AG04450 (cell line): ENCODE measurements at regions not wholly inside any gene's neighbourhood (a gene's known extent, or its start where the extent isn't known, plus 50 kb on each side); places are given as distances from the start of the nearest gene placed in this dataset.
"Not testable (repeated sequence)": the region's sequence is repeated elsewhere in the genome, so short reads cannot be mapped to it uniquely, and the experiment has no call there.

ENCODE experiments used
- CTCF ChIA-PET: fragments of 300-600, 350-600 bp; formaldehyde crosslinking; extraction: SDS; loops from one replicate; lab custom pipeline; 2022; ENCODE audit warnings: antibody characterized with exemption, inconsistent platforms; lab: Charles Lee
- POLR2A ChIA-PET: fragments of 350-600 bp; formaldehyde crosslinking; extraction: SDS; loops from one replicate; lab custom pipeline; 2021; ENCODE audit warnings: antibody characterized with exemption, inconsistent platforms; lab: Yijun Ruan, JAX
- DNase-seq: peaks from one replicate; pipeline ENCODE4 v3.0.0-alpha.2; 2011; ENCODE audit warnings: low read depth, low spot score
- H3K27ac ChIP-seq: one replicate; pipeline ENCODE4 v1.5.1; 2012; ENCODE audit warnings: low read depth, low read length, control low read depth
- H3K27me3 ChIP-seq: one replicate; pipeline ENCODE4 v1.6.0; 2012; ENCODE audit warnings: low read length; ENCODE audit not compliant: control insufficient read depth, insufficient read depth
- H3K4me3 ChIP-seq: 2 replicates; pipeline ENCODE4 v1.5.1; 2011; ENCODE audit warnings: mild to moderate bottlenecking, low read depth, low read length, control low read depth
- H3K9me3 ChIP-seq: 2 replicates; pipeline ENCODE4 v1.5.1; 2012; ENCODE audit warnings: low read length; ENCODE audit not compliant: control insufficient read depth, insufficient read depth
- TF ChIP-seq, protein P1 (sequence below): IDR thresholded peaks from 2 replicates; pipeline ENCODE4 v1.5.1; 2011; ENCODE audit warnings: low read depth, low read length, control low read depth, inconsistent platforms

DNA sequence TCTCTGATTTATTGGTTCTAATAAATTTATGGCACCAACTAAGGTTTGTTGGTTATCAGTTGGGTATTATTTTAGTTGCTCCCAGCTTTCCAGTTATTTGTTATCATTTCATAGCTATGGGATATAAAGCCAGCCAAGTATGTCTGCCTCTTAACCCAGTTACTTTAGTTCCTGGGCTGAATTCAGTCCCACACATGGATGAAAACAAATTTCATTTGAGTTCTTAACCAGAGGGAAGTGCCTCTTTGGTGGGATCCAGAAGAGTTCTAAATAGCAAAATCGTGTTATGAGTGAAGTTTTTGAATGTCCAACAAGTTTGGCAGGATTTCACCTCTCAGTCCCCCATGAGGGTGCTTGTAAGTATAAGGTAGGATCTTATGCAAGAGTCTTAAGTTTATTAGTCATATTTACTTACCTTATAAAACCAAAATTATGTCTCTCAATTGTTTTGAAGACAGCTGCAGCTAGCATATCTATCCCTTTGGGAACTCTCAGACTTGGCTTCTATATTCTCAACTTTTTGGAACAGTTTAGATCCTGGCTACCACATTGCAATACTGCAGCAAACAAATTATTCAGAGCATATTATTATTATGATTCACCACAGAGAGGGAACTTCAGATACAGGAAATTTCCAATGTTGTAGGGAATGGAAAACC is 683.6 kb downstream of the BCKDHB start:
- H3K27ac ChIP-seq: no peak overlapping the region
- POLR2A ChIA-PET: no interaction called here
- no peaks in the 10 kb centered on the region for H3K27me3 ChIP-seq
- TF ChIP-seq, protein P1, sequence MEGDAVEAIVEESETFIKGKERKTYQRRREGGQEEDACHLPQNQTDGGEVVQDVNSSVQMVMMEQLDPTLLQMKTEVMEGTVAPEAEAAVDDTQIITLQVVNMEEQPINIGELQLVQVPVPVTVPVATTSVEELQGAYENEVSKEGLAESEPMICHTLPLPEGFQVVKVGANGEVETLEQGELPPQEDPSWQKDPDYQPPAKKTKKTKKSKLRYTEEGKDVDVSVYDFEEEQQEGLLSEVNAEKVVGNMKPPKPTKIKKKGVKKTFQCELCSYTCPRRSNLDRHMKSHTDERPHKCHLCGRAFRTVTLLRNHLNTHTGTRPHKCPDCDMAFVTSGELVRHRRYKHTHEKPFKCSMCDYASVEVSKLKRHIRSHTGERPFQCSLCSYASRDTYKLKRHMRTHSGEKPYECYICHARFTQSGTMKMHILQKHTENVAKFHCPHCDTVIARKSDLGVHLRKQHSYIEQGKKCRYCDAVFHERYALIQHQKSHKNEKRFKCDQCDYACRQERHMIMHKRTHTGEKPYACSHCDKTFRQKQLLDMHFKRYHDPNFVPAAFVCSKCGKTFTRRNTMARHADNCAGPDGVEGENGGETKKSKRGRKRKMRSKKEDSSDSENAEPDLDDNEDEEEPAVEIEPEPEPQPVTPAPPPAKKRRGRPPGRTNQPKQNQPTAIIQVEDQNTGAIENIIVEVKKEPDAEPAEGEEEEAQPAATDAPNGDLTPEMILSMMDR: no peak
- CTCF ChIA-PET: interaction anchor here (1.2 kb wide), 1 partner anchor 23 kb away, joined by 3 read pairs; no protein-coding TSS in a partner anchor
- DNase-seq: no peak
- no peak overlapping the region for H3K4me3 ChIP-seq
- H3K9me3 ChIP-seq: no peaks in the 10 kb centered on the region

DNA sequence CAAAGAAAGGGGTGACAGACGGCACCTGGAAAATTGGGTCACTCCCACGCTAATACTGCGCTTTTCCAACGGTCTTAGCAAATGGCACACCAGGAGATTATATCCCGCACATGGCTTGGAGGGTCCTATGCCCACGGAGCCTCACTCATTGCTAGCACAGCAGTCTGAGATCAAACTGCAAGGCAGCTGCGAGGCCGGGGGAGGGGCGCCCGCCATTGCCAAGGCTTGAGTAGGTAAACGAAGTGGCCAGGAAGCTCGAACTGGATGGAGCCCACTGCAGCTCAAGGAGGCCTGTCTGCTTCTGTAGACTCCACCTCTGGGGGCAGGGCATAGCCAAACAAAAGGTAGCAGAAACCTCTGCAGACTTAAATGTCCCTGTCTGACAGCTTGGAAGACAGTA is 676.8 kb downstream of the BCKDHB start:
- H3K27ac ChIP-seq, H3K27me3 ChIP-seq, H3K9me3 ChIP-seq, POLR2A ChIA-PET, CTCF ChIA-PET, H3K4me3 ChIP-seq, DNase-seq: not testable (repeated sequence)

DNA sequence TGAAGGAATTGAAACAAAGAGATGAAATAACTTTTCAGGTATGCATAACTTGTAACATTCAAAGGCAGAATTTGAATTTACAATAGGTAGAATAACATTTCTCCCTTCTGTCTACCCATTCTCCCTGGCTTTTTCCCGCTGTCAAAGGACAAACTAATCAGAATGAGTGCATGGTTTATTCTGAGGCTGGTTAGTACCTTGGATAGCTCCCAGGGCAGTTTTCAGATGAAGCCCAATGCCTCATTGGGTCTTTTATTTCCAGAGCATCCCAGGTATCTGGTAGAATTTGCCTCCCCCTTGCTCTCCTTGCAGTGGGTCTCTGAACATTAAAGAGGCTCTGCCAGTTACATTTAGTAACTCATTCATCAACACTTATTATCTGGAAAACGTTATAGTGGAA is 665.5 kb downstream of the BCKDHB start:
- no peak for DNase-seq
- Histone ChIP-seq H3K27me3 (no peaks in the 10 kb centered on the region), H3K4me3 (no peak overlapping the region), H3K27ac (no peak overlapping the region), H3K9me3 (no peaks in the 10 kb centered on the region)
- CTCF ChIA-PET: no interaction called here
- POLR2A ChIA-PET: no interaction called here
- TF ChIP-seq, protein P1: no peak

DNA sequence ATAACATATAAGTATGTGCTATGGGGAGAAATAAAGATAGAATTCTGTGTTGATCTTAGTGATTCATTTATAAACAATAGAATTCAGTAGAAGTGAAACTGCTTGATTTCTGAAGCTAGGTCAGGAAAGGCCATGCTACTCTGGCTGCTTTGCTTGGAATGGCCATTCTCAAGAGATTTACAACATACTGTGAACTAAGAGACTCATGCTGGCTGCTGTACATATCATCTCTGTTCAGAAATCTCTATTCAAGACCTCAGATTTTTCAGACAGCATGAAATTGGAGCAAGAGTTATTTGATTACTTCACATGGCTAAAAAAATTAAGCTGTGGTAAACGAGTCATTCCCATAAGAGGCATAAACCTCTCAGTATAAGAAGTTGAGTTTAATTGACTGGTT is 662.6 kb downstream of the BCKDHB start:
- peak; percentile 58 for DNase-seq
- Histone ChIP-seq H3K27me3 (no peaks in the 10 kb centered on the region), H3K9me3 (no peaks in the 10 kb centered on the region), H3K27ac (no peak overlapping the region), H3K4me3 (no peak overlapping the region)
- TF ChIP-seq, protein P1: no peak
- POLR2A ChIA-PET: no interaction called here
- CTCF ChIA-PET: no interaction called here

DNA sequence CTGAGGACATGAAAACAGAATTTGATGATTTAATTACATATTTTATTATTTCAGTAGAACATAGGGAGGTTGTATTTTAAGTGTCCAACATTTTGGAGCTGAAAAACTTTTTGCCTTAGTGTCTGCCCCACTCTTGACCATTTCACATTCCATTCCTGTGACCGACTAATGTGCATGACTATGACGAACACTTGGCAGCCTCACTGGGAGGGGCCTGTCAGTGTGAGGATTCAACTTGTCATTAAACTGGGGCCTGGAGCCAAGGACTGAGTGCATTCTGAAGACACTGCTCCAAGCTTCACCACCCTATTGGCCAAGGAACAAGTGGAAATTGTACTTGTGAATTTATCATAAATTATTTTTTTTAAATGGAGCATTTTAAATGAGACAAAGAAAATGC is 661.3 kb downstream of the BCKDHB start:
- Histone ChIP-seq H3K27ac (no peak overlapping the region), H3K9me3 (no peaks in the 10 kb centered on the region), H3K27me3 (no peaks in the 10 kb centered on the region), H3K4me3 (no peak overlapping the region)
- peak; percentile 24 for DNase-seq
- ChIA-PET CTCF (interaction anchor here (0.8 kb wide), 1 partner anchor 22 kb away, joined by 3 read pairs; no protein-coding TSS in a partner anchor), POLR2A (no interaction called here)
- TF ChIP-seq, protein P1: no peak
